ENCODE measurements at regions not wholly inside any gene's neighbourhood (a gene's known extent, or its start where the extent isn't known, plus 50 kb on each side); places are given as distances from the start of the nearest gene placed in this dataset.
A peak's percentile ranks its signal among the peaks of the same experiment; 100 is the strongest.
"Not testable (repeated sequence)": the region's sequence is repeated elsewhere in the genome, so short reads cannot be mapped to it uniquely, and the experiment has no call there.

- no peak for DNase-seq
Observed at GRCh38 chr16:26665166-26665939, 401.4 kb upstream of the C16orf82 start.

GRCh38 chr16:26666486-26666885, 400.2 kb upstream of the C16orf82 start:
- DNase-seq: no peak

- no peak for DNase-seq
Observed at GRCh38 chr16:26667307-26667706, 399.4 kb upstream of the C16orf82 start.

- DNase-seq: no peak
Observed at GRCh38 chr16:26668026-26668425, 398.7 kb upstream of the C16orf82 start.

GRCh38 chr16:26672206-26672605, 394.5 kb upstream of the C16orf82 start:
- DNase-seq: peak; percentile 67

- no peak for DNase-seq
Observed at GRCh38 chr16:26673011-26673410, 393.7 kb upstream of the C16orf82 start.

- DNase-seq: no peak
Observed at GRCh38 chr16:26680671-26681070, 386.1 kb upstream of the C16orf82 start.

GRCh38 chr16:26688105-26688504, 378.6 kb upstream of the C16orf82 start:
- DNase-seq: no peak

- DNase-seq: no peak
Observed at GRCh38 chr16:26688699-26689098, 378.0 kb upstream of the C16orf82 start.

GRCh38 chr16:26692658-26693057, 374.1 kb upstream of the C16orf82 start:
- DNase-seq: no peak

- DNase-seq: no peak
Observed at GRCh38 chr16:26697807-26698206, 368.9 kb upstream of the C16orf82 start.

GRCh38 chr16:26700250-26700649, 366.5 kb upstream of the C16orf82 start:
- no peak for DNase-seq

GRCh38 chr16:26701243-26701886, 365.4 kb upstream of the C16orf82 start:
- no peak for DNase-seq

- DNase-seq: no peak
Observed at GRCh38 chr16:26705346-26705745, 361.4 kb upstream of the C16orf82 start.

GRCh38 chr16:26708428-26708827, 358.3 kb upstream of the C16orf82 start:
- DNase-seq: no peak

- no peak for DNase-seq
Observed at GRCh38 chr16:26709175-26709574, 357.6 kb upstream of the C16orf82 start.

- DNase-seq: no peak
Observed at GRCh38 chr16:26709754-26710153, 357.0 kb upstream of the C16orf82 start.

- DNase-seq: no peak
Observed at GRCh38 chr16:26710450-26710849, 356.3 kb upstream of the C16orf82 start.

GRCh38 chr16:26712876-26713275, 353.9 kb upstream of the C16orf82 start:
- no peak for DNase-seq

- no peak for DNase-seq
Observed at GRCh38 chr16:26715969-26716368, 350.8 kb upstream of the C16orf82 start.

- no peak for DNase-seq
Observed at GRCh38 chr16:26717826-26718225, 348.9 kb upstream of the C16orf82 start.

GRCh38 chr16:26721290-26721689, 345.4 kb upstream of the C16orf82 start:
- no peak for DNase-seq

- DNase-seq: not testable (repeated sequence)
Observed at GRCh38 chr16:26721957-26722356, 344.8 kb upstream of the C16orf82 start.

- no peak for DNase-seq
Observed at GRCh38 chr16:26724189-26724588, 342.5 kb upstream of the C16orf82 start.

GRCh38 chr16:26727848-26728247, 338.9 kb upstream of the C16orf82 start:
- DNase-seq: no peak

Measured in activated effector memory CD4-positive, alpha-beta T cell treated with anti-CD3 and anti-CD28 coated beads, Interleukin-2, amount 50 U/mL, for 16 hours (primary cell).